HG03108 (cell line): ENCODE measurements at regions not wholly inside any gene's neighbourhood (a gene's known extent, or its start where the extent isn't known, plus 50 kb on each side); places are given as distances from the start of the nearest gene placed in this dataset.
"Not testable (repeated sequence)": the region's sequence is repeated elsewhere in the genome, so short reads cannot be mapped to it uniquely, and the experiment has no call there.

ENCODE experiments used
- ATAC-seq: cut with Tn5 transposase; IDR thresholded peaks from one replicate; pipeline ENCODE4 v1.9.1; 2021; ENCODE audit warnings: moderate library complexity; ENCODE audit not compliant: unreplicated experiment

DNA sequence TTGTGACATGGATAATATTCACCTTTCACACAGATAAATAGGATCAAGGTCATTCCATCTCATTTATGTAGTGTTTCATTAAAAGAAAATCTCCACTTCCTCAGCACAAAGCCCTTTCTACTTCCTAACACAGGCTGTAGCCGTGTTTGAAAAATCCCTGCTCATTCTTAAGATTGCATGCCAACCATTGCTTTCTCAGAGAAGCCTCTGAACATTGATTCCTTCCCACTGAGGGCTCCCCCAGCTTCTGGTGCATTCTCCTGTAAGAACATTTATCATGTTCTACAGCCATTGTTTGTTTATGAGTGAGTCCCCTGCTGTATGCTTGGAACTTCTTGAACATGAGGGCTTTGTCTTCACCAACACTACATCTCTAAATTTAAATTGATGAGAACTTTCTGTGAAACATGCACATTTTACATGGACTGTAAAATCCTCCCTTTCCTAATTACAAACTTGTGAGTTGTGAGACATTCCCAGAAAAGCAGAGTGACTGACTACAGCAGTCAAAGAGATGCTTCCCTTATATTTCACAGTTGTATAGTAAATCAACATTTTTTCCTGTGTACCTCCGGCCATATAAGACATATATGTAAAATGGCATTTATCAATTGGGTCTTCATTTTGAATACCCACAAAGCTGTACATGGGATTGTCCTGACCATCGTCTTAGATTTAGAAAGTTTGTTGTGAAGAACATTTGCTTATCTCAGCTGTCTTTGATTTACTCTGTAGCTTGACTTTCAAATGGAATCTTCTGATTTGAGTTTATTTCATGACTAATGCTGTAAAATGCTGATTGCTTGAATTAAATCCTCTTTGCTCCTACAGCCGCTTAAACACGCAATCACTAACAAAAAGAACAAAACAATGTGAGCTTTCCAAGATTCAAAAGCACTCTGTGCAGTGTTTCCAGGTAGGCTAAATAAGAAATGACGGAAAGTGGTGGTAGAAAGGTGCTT lies 600.5 kb upstream of the SLIT2 start:
- ATAC-seq: no peak

- no peak for ATAC-seq
Observed at GRCh38 chr4:19645589-19645988, 606.1 kb upstream of the SLIT2 start.

- ATAC-seq: no peak
Observed at GRCh38 chr4:19636451-19636850, 615.3 kb upstream of the SLIT2 start.

- no peak for ATAC-seq
Observed at GRCh38 chr4:19631814-19632213, 619.9 kb upstream of the SLIT2 start.

DNA sequence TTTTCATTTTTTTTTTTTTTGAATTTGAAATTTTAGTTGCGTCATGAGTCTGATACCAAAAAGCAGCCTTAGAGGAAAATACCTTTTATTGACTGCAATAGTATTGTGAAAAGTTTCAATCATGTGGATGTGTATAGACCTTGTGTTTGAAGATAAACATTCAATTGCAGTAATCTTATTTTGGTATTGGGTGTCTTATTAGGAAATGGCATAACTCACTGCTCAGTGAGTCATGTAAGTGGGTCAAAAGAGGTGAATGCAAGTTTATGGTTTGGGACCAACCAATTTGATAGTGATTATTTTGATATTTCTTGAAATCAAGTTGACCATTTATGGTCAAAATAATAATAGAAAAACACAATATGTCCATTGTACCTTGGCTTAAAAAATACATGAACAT lies 627.8 kb upstream of the SLIT2 start:
- ATAC-seq: no peak

- no peak for ATAC-seq
Observed at GRCh38 chr4:19615086-19615689, 636.5 kb upstream of the SLIT2 start.

- ATAC-seq: no peak
Observed at GRCh38 chr4:19614171-19614570, 637.5 kb upstream of the SLIT2 start.

DNA sequence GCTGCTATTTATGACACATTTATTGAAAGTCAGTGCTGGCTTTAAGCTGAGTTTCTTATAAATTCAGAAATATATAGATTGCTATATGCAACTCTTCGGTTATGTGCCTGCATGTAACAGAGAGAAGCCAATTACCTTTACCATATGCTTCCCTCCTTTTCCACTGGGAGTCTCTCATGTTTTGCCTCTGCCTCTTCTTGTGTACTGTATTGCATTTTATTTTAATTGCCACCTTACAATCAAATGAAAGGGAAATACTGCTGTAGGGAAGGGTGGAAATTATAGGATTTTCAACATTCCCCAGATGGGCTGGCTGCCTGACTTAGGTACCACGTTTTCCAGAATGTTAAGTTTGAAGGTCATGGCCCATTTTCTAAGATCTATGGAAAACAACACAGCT lies 655.4 kb upstream of the SLIT2 start:
- no peak for ATAC-seq

- ATAC-seq: no peak
Observed at GRCh38 chr4:19592391-19592790, 659.3 kb upstream of the SLIT2 start.

DNA sequence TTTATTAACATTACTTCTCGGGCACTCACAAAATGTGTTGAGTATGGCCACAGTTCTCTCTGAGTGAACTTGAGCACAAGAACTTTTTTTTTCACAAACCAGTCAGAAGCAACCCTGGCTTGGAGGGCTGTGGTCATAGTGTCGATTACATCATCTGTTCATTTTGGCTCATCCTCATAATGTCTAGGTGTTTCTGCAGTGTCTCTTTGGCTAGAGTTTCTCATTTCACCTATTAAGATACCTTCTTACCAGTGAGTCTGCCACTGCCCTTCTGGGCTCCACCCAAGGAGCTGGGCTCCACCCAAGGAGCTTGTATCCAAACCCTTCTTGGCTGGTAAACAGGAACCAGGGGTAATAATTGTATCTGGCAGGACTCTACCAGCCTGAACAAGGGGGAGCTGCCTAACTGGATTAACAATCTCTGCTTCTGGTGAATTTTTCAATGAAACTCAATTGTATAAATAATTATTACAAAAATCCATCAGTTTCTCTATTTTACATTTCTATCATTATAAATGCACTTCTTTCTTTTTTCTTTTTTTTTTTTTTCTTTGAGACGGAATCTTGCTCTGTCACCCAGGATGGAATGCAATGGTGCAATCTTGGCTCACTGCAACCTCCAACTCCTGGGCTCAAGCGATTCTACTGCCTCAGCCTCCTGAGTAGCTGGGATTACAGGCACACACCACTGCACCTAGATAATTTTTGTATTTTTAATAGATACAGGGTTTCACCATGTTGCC lies 667.7 kb upstream of the SLIT2 start:
- ATAC-seq: no peak

DNA sequence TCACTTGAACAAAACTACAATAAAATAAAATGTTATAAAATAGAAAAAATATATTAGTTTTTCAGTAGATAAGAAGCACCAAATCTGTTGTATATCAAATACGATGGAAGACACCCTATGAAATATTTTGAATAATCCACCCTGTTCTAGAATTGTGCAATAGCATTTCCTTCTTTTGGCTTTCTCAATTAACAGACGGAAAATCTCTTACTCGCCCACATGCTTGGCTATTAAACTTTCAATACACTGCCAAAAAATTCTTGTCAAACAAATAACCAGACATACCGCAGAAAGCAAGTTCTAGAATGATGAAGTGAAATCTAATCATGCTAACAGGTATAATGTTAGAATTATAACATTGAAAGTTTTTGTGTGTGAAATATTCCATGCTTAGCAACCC lies 671.6 kb upstream of the SLIT2 start:
- ATAC-seq: no peak

DNA sequence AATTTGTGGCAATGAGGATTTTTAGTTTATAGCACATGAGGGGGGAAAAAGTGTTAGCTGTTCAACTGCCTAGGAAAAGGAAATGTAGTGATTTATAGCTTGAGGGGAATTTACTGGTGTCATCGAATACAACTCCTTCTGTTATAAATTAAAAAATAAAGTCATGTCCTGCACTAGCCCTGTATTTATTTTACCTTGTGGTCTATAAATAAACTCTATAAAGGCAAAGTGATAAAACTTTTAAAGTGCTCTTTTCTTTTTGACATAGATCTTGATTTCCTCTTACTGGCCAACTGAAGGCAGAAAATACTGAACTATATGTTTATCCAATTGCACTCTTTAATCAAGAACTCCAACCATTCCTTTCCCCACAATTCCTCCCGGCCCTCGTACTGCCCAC lies 672.1 kb upstream of the SLIT2 start:
- no peak for ATAC-seq

GRCh38 chr4:19577097-19577496 lies 674.6 kb upstream of the SLIT2 start:
- no peak for ATAC-seq

DNA sequence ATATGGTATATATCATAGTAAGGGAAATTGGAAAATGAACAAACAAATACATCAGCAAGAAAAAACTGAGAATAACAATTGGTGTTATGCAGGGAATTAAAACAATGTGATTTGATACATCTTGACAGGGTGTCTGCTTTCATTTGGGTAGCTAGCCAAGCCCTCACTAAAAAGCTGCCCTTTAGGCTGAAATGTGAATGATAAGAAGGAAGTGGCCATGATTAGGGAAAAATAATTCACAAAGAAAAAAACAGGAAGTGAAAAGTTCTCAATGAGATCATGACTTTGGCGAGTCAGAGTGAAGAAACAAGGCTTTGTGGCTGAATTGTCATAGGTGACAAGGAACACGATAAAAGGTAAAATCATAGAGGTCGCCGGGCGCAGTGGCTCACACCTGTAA lies 675.8 kb upstream of the SLIT2 start:
- no peak for ATAC-seq

- no peak for ATAC-seq
Observed at GRCh38 chr4:19566041-19566440, 685.7 kb upstream of the SLIT2 start.

DNA sequence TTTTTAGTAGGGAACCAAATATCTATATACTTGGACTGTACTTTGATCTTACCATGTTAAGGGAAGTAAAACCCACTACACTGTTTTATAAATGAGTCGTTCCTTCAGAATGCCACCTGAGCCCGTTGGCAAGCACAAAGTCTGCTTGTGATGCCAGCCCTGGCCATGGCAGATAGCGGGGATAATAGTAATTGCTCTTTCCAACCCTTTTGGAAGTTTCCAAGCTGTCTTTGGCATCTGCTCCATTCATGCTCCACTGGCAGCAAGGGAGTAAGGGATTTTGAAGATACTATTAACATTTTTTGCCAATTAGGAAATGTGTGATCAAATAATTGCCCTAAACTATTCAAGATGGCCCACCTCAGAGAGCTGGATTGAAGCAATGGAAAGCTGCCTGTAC lies 689.2 kb upstream of the SLIT2 start:
- no peak for ATAC-seq

GRCh38 chr4:19557161-19557560 lies 694.5 kb upstream of the SLIT2 start:
- ATAC-seq: no peak

DNA sequence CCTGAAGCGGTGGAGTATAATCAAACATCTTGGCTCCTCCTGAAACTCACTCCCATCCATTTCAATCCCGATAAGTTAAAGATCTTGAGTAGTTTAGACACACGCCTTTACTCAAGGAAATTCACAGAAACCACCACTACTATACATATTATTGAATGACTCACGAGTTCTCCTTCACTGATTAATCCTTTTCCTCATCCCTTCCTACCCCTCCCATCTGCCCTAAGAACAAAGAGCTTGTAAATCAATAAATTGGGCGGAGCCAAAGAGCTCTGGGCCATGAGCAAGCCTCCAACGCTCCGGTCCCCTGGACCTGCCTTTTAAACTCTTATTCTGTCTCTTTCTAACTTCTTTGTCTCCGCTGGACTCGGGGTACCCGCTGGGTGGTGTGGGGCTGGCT lies 695.4 kb upstream of the SLIT2 start:
- ATAC-seq: not testable (repeated sequence)

GRCh38 chr4:19547463-19547862 lies 704.2 kb upstream of the SLIT2 start:
- no peak for ATAC-seq

DNA sequence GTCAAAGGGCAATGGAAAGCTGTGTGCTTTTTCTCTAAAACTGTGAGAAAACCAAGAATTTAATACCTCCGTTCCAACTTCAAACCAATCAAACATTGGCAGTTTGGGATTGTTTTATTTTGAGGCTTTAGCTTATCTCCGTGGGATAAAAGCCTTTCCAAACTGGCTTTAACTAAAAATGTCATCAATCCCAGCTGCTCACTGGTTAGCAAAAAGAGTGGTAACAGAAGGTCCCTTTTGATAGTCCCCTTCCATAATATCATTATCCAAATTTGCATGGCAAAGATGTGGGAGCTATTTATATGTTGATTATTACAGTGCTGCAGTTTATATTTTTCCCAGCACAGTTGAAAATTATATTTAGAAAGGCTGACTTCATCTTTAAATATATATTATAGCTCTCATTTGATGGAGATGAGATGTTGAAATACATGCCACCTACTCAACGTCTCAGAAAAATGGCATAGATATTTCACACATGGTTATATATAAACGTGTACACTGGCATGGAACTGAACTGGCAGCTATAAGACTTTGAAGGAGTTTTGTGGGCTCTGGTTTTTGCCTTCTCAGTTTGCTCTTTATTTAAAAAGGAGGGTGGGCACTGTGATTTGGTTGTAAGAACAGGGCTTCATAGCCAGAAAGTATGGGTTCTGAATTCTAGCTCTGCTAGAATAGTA lies 707.1 kb upstream of the SLIT2 start:
- ATAC-seq: no peak

DNA sequence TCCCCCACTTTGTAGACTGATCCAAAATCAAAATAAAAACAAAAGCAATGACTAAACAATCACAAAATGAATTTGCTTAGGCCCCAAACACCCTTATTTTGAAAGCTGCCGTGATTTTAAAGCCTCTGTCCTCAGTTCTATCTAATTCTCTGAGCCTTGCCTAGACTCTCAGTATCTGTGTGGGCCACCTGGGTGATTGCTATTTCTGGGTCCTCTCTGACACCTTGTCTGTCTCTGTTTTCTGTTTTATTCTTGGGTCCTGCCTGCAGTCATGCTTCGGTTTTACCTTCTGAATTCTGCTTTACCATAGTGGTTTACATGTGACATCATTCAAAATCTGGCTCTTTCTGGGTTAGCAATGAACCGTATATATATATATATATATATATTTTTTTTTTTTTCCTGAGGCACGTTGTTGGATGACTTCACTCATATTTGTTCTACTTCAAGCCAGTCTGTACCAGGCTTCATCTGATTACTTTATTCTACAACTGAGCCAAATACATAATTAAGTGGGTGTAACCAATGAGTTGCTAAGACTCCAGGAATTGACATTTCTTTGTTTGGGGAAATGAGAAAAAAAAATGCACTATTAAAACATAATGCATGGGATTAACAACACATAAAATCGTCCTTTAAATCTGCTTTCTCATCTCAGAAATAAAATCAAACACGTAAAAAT lies 710.7 kb upstream of the SLIT2 start:
- ATAC-seq: no peak
